HepG2 (cell line): ENCODE measurements at regions not wholly inside any gene's neighbourhood (a gene's known extent, or its start where the extent isn't known, plus 50 kb on each side); places are given as distances from the start of the nearest gene placed in this dataset.

Experiments
- CCAR2 ChIP-seq: fragments of 200-400 bp; formaldehyde crosslinking; optimal IDR thresholded peaks from 2 replicates; pipeline ENCODE3; 2018; ENCODE audit warnings: low read depth, mild to moderate bottlenecking, low read length, moderate library complexity
- CTCF ChIP-seq: sonication (generic); formaldehyde crosslinking; IDR thresholded peaks from 2 replicates; pipeline ENCODE4 v1.5.0; 2020; ENCODE audit warnings: mild to moderate bottlenecking, missing genetic modification reagents, moderate library complexity
- EZH2 ChIP-seq: conservative IDR thresholded peaks from 2 replicates; pipeline ENCODE4 v1.6.1; 2012; ENCODE audit warnings: mild to moderate bottlenecking, low read depth, low read length, moderate library complexity
- FOSL1 ChIP-seq: sonication (generic); formaldehyde crosslinking; IDR thresholded peaks from 2 replicates; pipeline ENCODE4 v1.9.0; 2021; ENCODE audit warnings: missing genetic modification reagents, borderline replicate concordance
- HHEX ChIP-seq: IDR thresholded peaks from 2 replicates; pipeline ENCODE4 v1.6.1; 2016; ENCODE audit warnings: control low read depth
- MTA3 ChIP-seq: sonication (generic); formaldehyde crosslinking; IDR thresholded peaks from 2 replicates; pipeline ENCODE4 v1.4.0; 2020; ENCODE audit warnings: missing genetic modification reagents
- NFYB ChIP-seq: sonication (generic); formaldehyde crosslinking; IDR thresholded peaks from 2 replicates; pipeline ENCODE4 v1.4.0; 2020; ENCODE audit warnings: missing genetic modification reagents
- SMC3 ChIP-seq: IDR thresholded peaks from 2 replicates; pipeline ENCODE4 v1.6.1; 2011; ENCODE audit warnings: low read length, improper control_type of control experiment
- STAT6 ChIP-seq: sonication (generic); formaldehyde crosslinking; IDR thresholded peaks from 2 replicates; pipeline ENCODE4 v1.4.0; 2020; ENCODE audit warnings: missing genetic modification reagents, mild to moderate bottlenecking, borderline replicate concordance
- TCF7L2 ChIP-seq: IDR thresholded peaks from 2 replicates; pipeline ENCODE4 v1.6.1; 2011; ENCODE audit warnings: mild to moderate bottlenecking, low read depth, low read length, moderate library complexity
- ZKSCAN8 ChIP-seq: IDR thresholded peaks from 2 replicates; pipeline ENCODE4 v1.6.1; 2016; ENCODE audit warnings: borderline replicate concordance, missing genetic modification reagents, missing compliant biosample characterization
- ZNF577 ChIP-seq: sonication (generic); formaldehyde crosslinking; IDR thresholded peaks from 2 replicates; pipeline ENCODE4 v1.4.0; 2020; ENCODE audit warnings: mild to moderate bottlenecking, low read depth, missing genetic modification reagents, borderline replicate concordance
- ZSCAN30 ChIP-seq: sonication (generic); formaldehyde crosslinking; IDR thresholded peaks from 2 replicates; pipeline ENCODE4 v1.5.0; 2020; ENCODE audit warnings: mild to moderate bottlenecking, missing genetic modification reagents

- no peak for TF ChIP-seq TCF7L2
- no peak for TF ChIP-seq EZH2
- TF ChIP-seq STAT6 (CRISPR knock-in tag), result no peak
- TF ChIP-seq FOSL1 (CRISPR knock-in tag), result no peak
- TF ChIP-seq SMC3, result no peak
- no peak for TF ChIP-seq CTCF (CRISPR knock-in tag)
- no peak for TF ChIP-seq ZSCAN30
- TF ChIP-seq NFYB, result no peak
- no peak for TF ChIP-seq HHEX (CRISPR knock-in tag)
- no peak for TF ChIP-seq MTA3 (CRISPR knock-in tag)
- TF ChIP-seq CCAR2, result no peak
- no peak for TF ChIP-seq ZNF577 (CRISPR knock-in tag)
- no peak for TF ChIP-seq ZKSCAN8 (CRISPR knock-in tag)
Observed at GRCh38 chr1:203954293-203954692, 92.9 kb downstream of the SNRPE start.
